GM12892 (cell line): ENCODE measurements at regions not wholly inside any gene's neighbourhood (a gene's known extent, or its start where the extent isn't known, plus 50 kb on each side); places are given as distances from the start of the nearest gene placed in this dataset.

Experiments used
- POLR2A ChIP-seq: IDR thresholded peaks from 2 replicates; pipeline ENCODE4 v1.6.1; 2011; ENCODE audit warnings: low read depth, low read length, control low read depth
- POLR2AphosphoS5 ChIP-seq: IDR thresholded peaks from 2 replicates; pipeline ENCODE4 v1.6.1; 2011; ENCODE audit warnings: low read depth, low read length, control low read depth
- TAF1 ChIP-seq: IDR thresholded peaks from 2 replicates; pipeline ENCODE4 v1.6.1; 2011; ENCODE audit warnings: low read depth, mild to moderate bottlenecking, control low read depth, low read length, borderline replicate concordance

GRCh38 chr4:71189471-71189870, 149.3 kb upstream of the SLC4A4 start:
- no peak for TF ChIP-seq POLR2A
- TF ChIP-seq POLR2AphosphoS5 = no peak
- TF ChIP-seq TAF1 = no peak
